Mammary epithelial cell (primary cell): ENCODE measurements at regions not wholly inside any gene's neighbourhood (a gene's known extent, or its start where the extent isn't known, plus 50 kb on each side); places are given as distances from the start of the nearest gene placed in this dataset.

ENCODE experiments used
- CTCF ChIP-seq, 2 donors: IDR thresholded peaks in 1 of 2; conservative IDR thresholded peaks in 1 of 2; 2 replicates each; pipeline ENCODE4 v1.5.1; 2011 to 2012; ENCODE audit warnings: inconsistent platforms in 2 of 2, low read length in 2 of 2, mild to moderate bottlenecking in 2 of 2, control low read depth in 1 of 2, low read depth in 1 of 2; ENCODE audit not compliant: insufficient read depth in 1 of 2; ENCODE audit errors: extremely low read depth in 1 of 2
- EZH2 ChIP-seq: IDR thresholded peaks from 2 replicates; pipeline ENCODE4 v1.6.1; 2012; ENCODE audit warnings: low read length, inconsistent platforms, borderline replicate concordance

GRCh38 chr3:4208556-4208955 is 94.6 kb upstream of the SETMAR start:
- TF ChIP-seq CTCF (conservative IDR thresholded peaks at IDR 0.05 in 1 of 2, IDR thresholded peaks at IDR 0.05 in 1 of 2; ENCODE audit: extremely low read depth in 1 of 2, insufficient read depth in 1 of 2, low read depth in 1 of 2, low read length in 2 of 2) (no peak), EZH2 (no peak)
